ENCODE measurements at regions not wholly inside any gene's neighbourhood (a gene's known extent, or its start where the extent isn't known, plus 50 kb on each side); places are given as distances from the start of the nearest gene placed in this dataset.

- no peak for TF ChIP-seq GATA2 (IDR thresholded peaks at IDR 0.05; ENCODE audit: low read depth, low read length)
- no peak for TF ChIP-seq GATA3 (IDR thresholded peaks at IDR 0.05; ENCODE audit: low read depth, low read length)
Measured at GRCh38 chr16:79768276-79768970, 167.9 kb upstream of the MAF start.
